Activated T-cell treated with anti-CD3 and anti-CD28 coated beads, Interleukin-2, amount 50 U/mL, for 72 hours (primary cell): ENCODE measurements at regions not wholly inside any gene's neighbourhood (a gene's known extent, or its start where the extent isn't known, plus 50 kb on each side); places are given as distances from the start of the nearest gene placed in this dataset.

Experiments used
- ATAC-seq, 2 donors: fragments of 150-1000 bp; cut with Tn5 transposase; replicated peaks in 1 of 2; 2 replicates each; pipeline ENCODE4 v1.10.0; 2021; ENCODE audit warnings: moderate library complexity in 2 of 2, mild to moderate bottlenecking in 1 of 2
- DNase-seq, 2 donors: peaks; one replicate each; pipeline ENCODE4 v3.0.0; 2021 to 2022; ENCODE audit warnings: mixed read lengths in 1 of 2
- H3K27ac Mint-ChIP-seq: one replicate; pipeline ENCODE4 v1.8.0; 2022; ENCODE audit warnings: mild to moderate bottlenecking, moderate library complexity, mixed read lengths
- H3K27me3 Mint-ChIP-seq: one replicate; pipeline ENCODE4 v1.8.0; 2022; ENCODE audit warnings: low read depth, mixed read lengths
- H3K36me3 Mint-ChIP-seq, 2 donors: one replicate each; pipeline ENCODE4 v1.8.0; 2022; ENCODE audit warnings: mixed read lengths in 2 of 2, mild to moderate bottlenecking in 1 of 2; ENCODE audit not compliant: insufficient read depth in 2 of 2
- H3K4me1 Mint-ChIP-seq: one replicate; pipeline ENCODE4 v1.8.0; 2022; ENCODE audit warnings: low read depth, mixed read lengths
- H3K4me3 Mint-ChIP-seq, 2 donors: one replicate each; pipeline ENCODE4 v1.8.0; 2022; ENCODE audit warnings: mild to moderate bottlenecking in 2 of 2, mixed read lengths in 2 of 2, moderate library complexity in 2 of 2
- H3K9me3 Mint-ChIP-seq, 2 donors: one replicate each; pipeline ENCODE4 v1.8.0; 2022; ENCODE audit warnings: mixed read lengths in 2 of 2

DNA sequence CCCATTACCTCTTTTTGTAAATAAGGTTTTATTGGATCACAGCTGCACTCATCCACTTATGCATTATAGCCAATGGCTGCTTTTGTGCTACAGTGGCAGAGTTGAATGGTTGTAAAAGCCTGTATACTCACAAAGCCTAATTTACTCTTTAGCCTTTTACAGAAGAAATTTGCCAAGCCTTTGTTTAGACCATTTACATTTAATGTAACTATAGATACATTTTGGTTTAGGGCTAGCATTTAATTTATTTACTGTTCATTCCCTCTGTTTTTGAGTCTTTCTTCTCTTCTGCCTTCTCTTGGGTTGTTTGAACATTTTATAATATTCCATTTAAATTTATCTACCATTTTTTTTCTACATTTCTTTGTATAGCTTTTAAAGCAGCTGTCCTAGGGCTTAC lies 217.1 kb upstream of the AMIGO2 start:
- H3K4me3 Mint-ChIP-seq, result no peak overlapping the region
- H3K9me3 Mint-ChIP-seq, result peaks cover 3 to 5% of the 10 kb centered on the region in 2 donors
- DNase-seq (no peak), ATAC-seq (no peak)
- H3K36me3 Mint-ChIP-seq, result peaks cover 7 to 21% of the 10 kb centered on the region in 2 donors
- peaks cover 50% of the 10 kb centered on the region for H3K4me1 Mint-ChIP-seq
- H3K27ac Mint-ChIP-seq, result no peak overlapping the region
- H3K27me3 Mint-ChIP-seq, result no peaks in the 10 kb centered on the region

DNA sequence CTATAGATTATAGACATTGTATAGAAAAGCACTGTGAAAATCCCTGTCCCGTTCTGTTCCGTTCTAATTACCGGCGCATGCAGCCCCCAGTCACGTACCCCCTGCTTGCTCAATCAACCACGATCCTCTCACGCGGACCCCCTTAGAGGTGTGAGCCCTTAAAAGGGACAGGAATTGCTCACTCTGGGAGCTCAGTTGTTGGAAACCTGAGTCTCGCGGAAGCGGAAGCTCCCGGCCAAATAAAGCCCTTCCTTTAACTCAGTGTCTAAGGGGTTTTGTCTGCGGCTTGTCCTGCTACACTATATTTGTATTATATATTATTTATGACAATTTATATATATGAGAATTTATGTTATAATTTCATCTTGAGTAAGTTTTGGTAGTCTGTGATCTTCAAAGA lies 213.6 kb upstream of the AMIGO2 start:
- Mint-ChIP-seq H3K9me3 (peaks cover 3 to 5% of the 10 kb centered on the region in 2 donors), H3K4me3 (no peak overlapping the region), H3K27me3 (no peaks in the 10 kb centered on the region), H3K36me3 (peaks cover 2 to 9% of the 10 kb centered on the region in 2 donors), H3K27ac (no peak overlapping the region), H3K4me1 (peaks cover 23% of the 10 kb centered on the region)
- ATAC-seq, result no peak
- no peak for DNase-seq

DNA sequence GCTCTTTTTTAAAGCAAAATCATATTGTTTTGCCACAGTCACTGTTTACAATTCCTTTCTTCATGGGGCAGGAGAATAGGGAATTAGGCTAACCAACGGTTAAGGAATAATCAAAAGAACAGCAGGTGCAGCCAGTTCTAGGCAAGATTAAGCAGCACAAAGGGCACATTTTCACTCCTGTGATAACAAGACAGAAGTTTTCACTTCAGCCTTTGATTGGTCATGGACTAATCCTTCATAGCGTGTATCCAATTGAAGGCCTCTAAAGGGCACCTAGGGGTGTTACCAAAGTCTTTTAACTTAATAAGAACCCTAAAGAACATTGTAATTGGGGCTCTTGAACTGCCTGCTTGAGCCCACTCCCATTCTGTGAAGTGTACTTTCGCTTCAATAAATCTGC lies 206.9 kb upstream of the AMIGO2 start:
- Mint-ChIP-seq H3K36me3 (no peaks in the 10 kb centered on the region), H3K4me1 (peaks cover 34% of the 10 kb centered on the region), H3K27me3 (no peaks in the 10 kb centered on the region), H3K4me3 (no peak overlapping the region), H3K9me3 (peaks cover 0 to 4% of the 10 kb centered on the region in 2 donors), H3K27ac (peak overlapping the region; percentile 25)
- no peak for ATAC-seq
- no peak for DNase-seq
